ENCODE measurements at regions not wholly inside any gene's neighbourhood (a gene's known extent, or its start where the extent isn't known, plus 50 kb on each side); places are given as distances from the start of the nearest gene placed in this dataset.

- Histone ChIP-seq H3K4me1 (ENCODE audit: control insufficient read depth, extremely low read depth, insufficient read depth, low read length) (no peaks in the 10 kb centered on the region), H3K36me3 (ENCODE audit: control insufficient read depth in 2 of 2, extremely low read depth in 1 of 2, insufficient read depth in 2 of 2, low read length in 2 of 2) (no peaks in the 10 kb centered on the region), H3K4me2 (ENCODE audit: insufficient read depth, low read length) (no peak overlapping the region), H2AFZ (ENCODE audit: low read depth, low read length) (no peak overlapping the region), H3K27me3 (ENCODE audit: control insufficient read depth in 2 of 2, insufficient read depth in 2 of 2, low read length in 2 of 2) (peaks cover 2 to 3% of the 10 kb centered on the region in 2 experiments), H3K9me3 (replicated peaks; ENCODE audit: control insufficient read depth, insufficient read depth, low read length) (no peaks in the 10 kb centered on the region), H3K4me3 (replicated peaks in 1 of 3; ENCODE audit: insufficient read depth in 1 of 3, low read depth in 1 of 3, low read length in 3 of 3) (no peak overlapping the region), H3K9ac (replicated peaks; ENCODE audit: extremely low read depth, insufficient read depth, low read length) (no peak overlapping the region), H3K27ac (ENCODE audit: insufficient read depth, low read depth, low read length) (no peak overlapping the region), H4K20me1 (replicated peaks; ENCODE audit: control insufficient read depth, extremely low read depth, insufficient read depth, low read length) (no peaks in the 10 kb centered on the region), H3K79me2 (ENCODE audit: control insufficient read depth, insufficient read depth, low read length) (no peaks in the 10 kb centered on the region), H3K9me1 (replicated peaks; ENCODE audit: control insufficient read depth, extremely low read depth, insufficient read depth, low read length) (no peaks in the 10 kb centered on the region)
- TF ChIP-seq CTCF (IDR thresholded peaks at IDR 0.05; ENCODE audit: extremely low read depth in 1 of 2, insufficient read depth in 1 of 2, low read depth in 1 of 2, low read length in 2 of 2): no peak
- no peak for TF ChIP-seq POLR2AphosphoS5 (IDR thresholded peaks at IDR 0.05; ENCODE audit: insufficient read depth, low read depth, low read length)
- no peak for TF ChIP-seq MAX (IDR thresholded peaks at IDR 0.05; ENCODE audit: insufficient read depth, insufficient read length)
- TF ChIP-seq POLR2A (IDR thresholded peaks at IDR 0.05; ENCODE audit: low read depth, low read length): no peak
- no peak for TF ChIP-seq MYC (IDR thresholded peaks at IDR 0.05; ENCODE audit: low read depth, low read length)
- no peak for TF ChIP-seq EZH2 (IDR thresholded peaks at IDR 0.05; ENCODE audit: borderline replicate concordance, low read depth, low read length, severe bottlenecking)
- TF ChIP-seq FOS (IDR thresholded peaks at IDR 0.05; ENCODE audit: borderline replicate concordance, insufficient read depth, low read length): no peak
- no peak for TF ChIP-seq JUN (IDR thresholded peaks at IDR 0.05; ENCODE audit: borderline replicate concordance, insufficient read depth, insufficient read length, low read depth)
- TF ChIP-seq GATA2 (IDR thresholded peaks at IDR 0.05; ENCODE audit: insufficient read depth, insufficient read length, low read depth, low read length): no peak
- no peak for DNase-seq (ENCODE audit: low read depth, low spot score)
- FAIRE-seq: no peak
- dilution Hi-C loops (cut with MboI; ENCODE audit: extremely low pct_ligation_motif_present, low sequenced_read_pairs): no loop called here
- CTCF ChIA-PET: no interaction called here
- intact Hi-C loops (cut with micrococcal nuclease): no loop called here
- BruUV-seq (replicated peaks): no TSS peak
- POLR2A ChIA-PET: no interaction called here
Observed at GRCh38 chr5:61737301-61737963, 405.4 kb downstream of the ZSWIM6 start.
